Ishikawa (cell line): ENCODE measurements at regions not wholly inside any gene's neighbourhood (a gene's known extent, or its start where the extent isn't known, plus 50 kb on each side); places are given as distances from the start of the nearest gene placed in this dataset.

Experiments
- EGR1 ChIP-seq: IDR thresholded peaks from 2 replicates; pipeline ENCODE4 v1.6.1; 2012
- EP300 ChIP-seq: IDR thresholded peaks from 2 replicates; pipeline ENCODE4 v1.6.1; 2012; ENCODE audit warnings: borderline replicate concordance
- TAF1 ChIP-seq: IDR thresholded peaks from 2 replicates; pipeline ENCODE4 v1.6.1; 2012; ENCODE audit warnings: low read depth, mild to moderate bottlenecking
- TEAD4 ChIP-seq: IDR thresholded peaks from 2 replicates; pipeline ENCODE4 v1.6.1; 2012
- YY1 ChIP-seq: IDR thresholded peaks from 2 replicates; pipeline ENCODE4 v1.6.1; 2012; ENCODE audit warnings: low read depth
- TF ChIP-seq, protein P1 (sequence below): IDR thresholded peaks from 2 replicates; pipeline ENCODE4 v1.6.1; 2012; ENCODE audit warnings: low read depth, mild to moderate bottlenecking
- TF ChIP-seq, protein P2 (sequence below): IDR thresholded peaks from 2 replicates; pipeline ENCODE4 v1.6.1; 2012

DNA sequence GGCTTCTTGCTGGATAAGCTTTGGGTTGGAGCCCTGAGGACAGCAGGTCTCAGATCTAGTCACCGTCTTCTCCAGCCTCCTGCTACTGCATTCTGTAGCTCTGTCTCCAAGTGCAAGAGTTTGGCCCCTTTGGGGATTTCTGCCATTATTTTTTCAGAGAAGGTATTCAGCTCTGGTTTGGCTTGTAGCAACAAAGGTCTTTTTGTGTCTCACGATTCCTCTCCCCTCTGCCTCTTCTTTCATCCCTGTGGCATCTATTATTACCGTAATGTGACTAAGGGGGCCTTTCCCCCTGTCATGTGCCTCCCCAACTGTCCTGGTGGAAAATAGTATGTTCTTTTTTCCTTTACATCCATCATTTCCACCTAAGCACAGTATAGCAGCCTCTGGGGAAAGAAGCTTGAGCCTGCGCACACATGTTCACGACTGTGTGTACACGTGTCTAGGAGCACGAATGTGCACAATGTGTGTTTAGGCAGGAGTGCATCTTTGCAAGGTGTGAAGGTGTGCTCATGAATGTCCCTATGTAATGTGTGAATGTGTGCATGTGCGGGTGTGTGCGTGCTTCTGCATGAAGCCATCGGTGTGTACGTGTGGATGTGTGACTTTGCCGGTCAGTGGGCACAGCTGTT, 273.9 kb downstream of the ZNF536 start:
- TF ChIP-seq TAF1: no peak
- TF ChIP-seq EP300: no peak
- TF ChIP-seq EGR1: no peak
- no peak for TF ChIP-seq TEAD4
- no peak for TF ChIP-seq YY1
- TF ChIP-seq, protein P1, sequence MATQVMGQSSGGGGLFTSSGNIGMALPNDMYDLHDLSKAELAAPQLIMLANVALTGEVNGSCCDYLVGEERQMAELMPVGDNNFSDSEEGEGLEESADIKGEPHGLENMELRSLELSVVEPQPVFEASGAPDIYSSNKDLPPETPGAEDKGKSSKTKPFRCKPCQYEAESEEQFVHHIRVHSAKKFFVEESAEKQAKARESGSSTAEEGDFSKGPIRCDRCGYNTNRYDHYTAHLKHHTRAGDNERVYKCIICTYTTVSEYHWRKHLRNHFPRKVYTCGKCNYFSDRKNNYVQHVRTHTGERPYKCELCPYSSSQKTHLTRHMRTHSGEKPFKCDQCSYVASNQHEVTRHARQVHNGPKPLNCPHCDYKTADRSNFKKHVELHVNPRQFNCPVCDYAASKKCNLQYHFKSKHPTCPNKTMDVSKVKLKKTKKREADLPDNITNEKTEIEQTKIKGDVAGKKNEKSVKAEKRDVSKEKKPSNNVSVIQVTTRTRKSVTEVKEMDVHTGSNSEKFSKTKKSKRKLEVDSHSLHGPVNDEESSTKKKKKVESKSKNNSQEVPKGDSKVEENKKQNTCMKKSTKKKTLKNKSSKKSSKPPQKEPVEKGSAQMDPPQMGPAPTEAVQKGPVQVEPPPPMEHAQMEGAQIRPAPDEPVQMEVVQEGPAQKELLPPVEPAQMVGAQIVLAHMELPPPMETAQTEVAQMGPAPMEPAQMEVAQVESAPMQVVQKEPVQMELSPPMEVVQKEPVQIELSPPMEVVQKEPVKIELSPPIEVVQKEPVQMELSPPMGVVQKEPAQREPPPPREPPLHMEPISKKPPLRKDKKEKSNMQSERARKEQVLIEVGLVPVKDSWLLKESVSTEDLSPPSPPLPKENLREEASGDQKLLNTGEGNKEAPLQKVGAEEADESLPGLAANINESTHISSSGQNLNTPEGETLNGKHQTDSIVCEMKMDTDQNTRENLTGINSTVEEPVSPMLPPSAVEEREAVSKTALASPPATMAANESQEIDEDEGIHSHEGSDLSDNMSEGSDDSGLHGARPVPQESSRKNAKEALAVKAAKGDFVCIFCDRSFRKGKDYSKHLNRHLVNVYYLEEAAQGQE: no peak
- TF ChIP-seq, protein P2, sequence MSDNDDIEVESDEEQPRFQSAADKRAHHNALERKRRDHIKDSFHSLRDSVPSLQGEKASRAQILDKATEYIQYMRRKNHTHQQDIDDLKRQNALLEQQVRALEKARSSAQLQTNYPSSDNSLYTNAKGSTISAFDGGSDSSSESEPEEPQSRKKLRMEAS: no peak
